ENCODE measurements at regions not wholly inside any gene's neighbourhood (a gene's known extent, or its start where the extent isn't known, plus 50 kb on each side); places are given as distances from the start of the nearest gene placed in this dataset.

- H3K36me3 ChIP-seq: no peaks in the 10 kb centered on the region
- no peaks in the 10 kb centered on the region for H3K27me3 ChIP-seq
- DNase-seq: no peak
- H3K4me3 ChIP-seq: no peak overlapping the region
- in situ Hi-C loops (cut with MboI; ENCODE audit: low sequenced_read_pairs in 4 of 4) (no loop called here), intact Hi-C loops (cut with DNase I; ENCODE audit: low total_unique reads) (no loop called here)
- no peaks in the 10 kb centered on the region for H3K9me3 ChIP-seq
- no peak for TF ChIP-seq POLR2A (IDR thresholded peaks at IDR 0.05)
- no peak for TF ChIP-seq CTCF (IDR thresholded peaks at IDR 0.05 in 4 of 5, conservative IDR thresholded peaks at IDR 0.05 in 1 of 5)
- no peak for ATAC-seq
- H3K27ac ChIP-seq: no peak overlapping the region
- no peaks in the 10 kb centered on the region for H3K4me1 ChIP-seq
These were observed 332.2 kb downstream of the SOCS6 start for GRCh38 chr18:70620837-70621612.

- DNase-seq: no peak
- in situ Hi-C loops (cut with MboI; ENCODE audit: low sequenced_read_pairs in 4 of 4): no loop called here
- no peak for ATAC-seq
These were observed 328.3 kb downstream of the SOCS6 start for GRCh38 chr18:70617020-70617763.

GRCh38 chr18:70600225-70600925, 311.5 kb downstream of the SOCS6 start:
- TF ChIP-seq CTCF (IDR thresholded peaks at IDR 0.05 in 4 of 5, conservative IDR thresholded peaks at IDR 0.05 in 1 of 5) (no peak), POLR2A (IDR thresholded peaks at IDR 0.05) (no peak)
- in situ Hi-C loops (cut with MboI; ENCODE audit: low sequenced_read_pairs in 4 of 4): no loop called here
- H3K4me1 ChIP-seq: no peaks in the 10 kb centered on the region

More at GRCh38 chr18:70617020-70617763, 328.3 kb downstream of the SOCS6 start:
- Histone ChIP-seq H3K36me3 (no peaks in the 10 kb centered on the region), H3K9me3 (no peaks in the 10 kb centered on the region), H3K4me3 (no peak overlapping the region), H3K27me3 (no peaks in the 10 kb centered on the region), H3K27ac (no peak overlapping the region), H3K4me1 (no peaks in the 10 kb centered on the region)
- intact Hi-C loops (cut with DNase I; ENCODE audit: low total_unique reads): no loop called here
- no peak for TF ChIP-seq CTCF (IDR thresholded peaks at IDR 0.05 in 4 of 5, conservative IDR thresholded peaks at IDR 0.05 in 1 of 5)
- no peak for TF ChIP-seq POLR2A (IDR thresholded peaks at IDR 0.05)

GRCh38 chr18:70598406-70598805, 309.6 kb downstream of the SOCS6 start:
- intact Hi-C loops (cut with DNase I; ENCODE audit: low total_unique reads) (no loop called here), in situ Hi-C loops (cut with MboI; ENCODE audit: low sequenced_read_pairs in 4 of 4) (no loop called here)
- Histone ChIP-seq H3K4me1 (no peaks in the 10 kb centered on the region), H3K36me3 (no peaks in the 10 kb centered on the region), H3K4me3 (no peak overlapping the region), H3K27me3 (no peaks in the 10 kb centered on the region), H3K9me3 (no peaks in the 10 kb centered on the region), H3K27ac (no peak overlapping the region)
- ATAC-seq (no peak), DNase-seq (no peak)
- no peak for TF ChIP-seq POLR2A (IDR thresholded peaks at IDR 0.05)

More at GRCh38 chr18:70600225-70600925, 311.5 kb downstream of the SOCS6 start:
- DNase-seq: no peak
- no peak overlapping the region for H3K27ac ChIP-seq
- no peak overlapping the region for H3K4me3 ChIP-seq
- ATAC-seq: no peak
- H3K27me3 ChIP-seq: no peaks in the 10 kb centered on the region
- H3K36me3 ChIP-seq: no peaks in the 10 kb centered on the region
- H3K9me3 ChIP-seq: no peaks in the 10 kb centered on the region
- intact Hi-C loops (cut with DNase I; ENCODE audit: low total_unique reads): no loop called here

- Histone ChIP-seq H3K27ac (no peak overlapping the region), H3K4me3 (no peak overlapping the region), H3K4me1 (no peaks in the 10 kb centered on the region), H3K36me3 (no peaks in the 10 kb centered on the region), H3K9me3 (no peaks in the 10 kb centered on the region), H3K27me3 (no peaks in the 10 kb centered on the region)
- in situ Hi-C loops (cut with MboI; ENCODE audit: low sequenced_read_pairs in 4 of 4) (no loop called here), intact Hi-C loops (cut with DNase I; ENCODE audit: low total_unique reads) (no loop called here)
- TF ChIP-seq CTCF (IDR thresholded peaks at IDR 0.05 in 4 of 5, conservative IDR thresholded peaks at IDR 0.05 in 1 of 5) (no peak), POLR2A (IDR thresholded peaks at IDR 0.05) (no peak)
- DNase-seq (no peak), ATAC-seq (no peak)
These were observed 294.1 kb downstream of the SOCS6 start for GRCh38 chr18:70582981-70583380.
